PC-3 (cell line): ENCODE measurements at regions not wholly inside any gene's neighbourhood (a gene's known extent, or its start where the extent isn't known, plus 50 kb on each side); places are given as distances from the start of the nearest gene placed in this dataset.

ENCODE experiments used
- ATAC-seq: fragments of 200-7000 bp; cut with Tn5 transposase; 2 replicates; pipeline ENCODE4 v1.9.1; 2020; ENCODE audit warnings: mild to moderate bottlenecking, moderate library complexity
- BruUV-seq: library from RNA; stranded (reverse); fragments of 400-500 nt; replicated peaks from 2 replicates; lab custom pipeline; 2021; lab: Mats Ljungman, UMichigan
- CTCF ChIA-PET: fragments of 300-600 bp; sonication (Branson Sonifier 250); formaldehyde crosslinking; loops from one replicate; lab custom pipeline; 2022; ENCODE audit warnings: antibody characterized with exemption; lab: Charles Lee
- POLR2A ChIA-PET: fragments of 300-600 bp; sonication (Branson Sonifier 250); formaldehyde crosslinking; loops from one replicate; lab custom pipeline; 2022; ENCODE audit warnings: antibody characterized with exemption; ENCODE audit not compliant: unreplicated experiment; lab: Charles Lee
- DNase-seq: peaks from one replicate; pipeline ENCODE4 v3.0.0-alpha.2; 2015
- H2AFZ ChIP-seq: fragments of 300-600 bp; sonication (generic); 2 replicates; pipeline ENCODE4 v1.6.0; 2016; ENCODE audit warnings: antibody characterized with exemption, low read length
- H3F3A ChIP-seq: fragments of 300-600 bp; sonication (generic); one replicate; pipeline ENCODE4 v1.6.0; 2017; ENCODE audit warnings: antibody characterized with exemption, low read length, control low read depth, mild to moderate bottlenecking; ENCODE audit not compliant: unreplicated experiment
- H3K27ac ChIP-seq: fragments of 300-600 bp; sonication (generic); 2 replicates; pipeline ENCODE4 v1.5.1; 2016; ENCODE audit warnings: mild to moderate bottlenecking, low read length
- H3K27me3 ChIP-seq: fragments of 300-600 bp; sonication (generic); 2 replicates; pipeline ENCODE4 v1.6.1; 2016; ENCODE audit warnings: low read length, mixed read lengths
- H3K36me3 ChIP-seq: fragments of 300-600 bp; sonication (generic); 2 replicates; pipeline ENCODE4 v1.6.1; 2016; ENCODE audit warnings: low read depth, mixed run types, low read length, mixed read lengths
- H3K4me1 ChIP-seq: fragments of 300-600 bp; sonication (generic); 2 replicates; pipeline ENCODE4 v1.5.1; 2016; ENCODE audit warnings: low read length; ENCODE audit not compliant: insufficient read depth
- H3K4me2 ChIP-seq: fragments of 300-600 bp; sonication (generic); 2 replicates; pipeline ENCODE4 v1.6.0; 2016; ENCODE audit warnings: low read length
- H3K4me3 ChIP-seq: fragments of 300-600 bp; sonication (generic); 2 replicates; pipeline ENCODE4 v1.5.1; 2016; ENCODE audit warnings: mild to moderate bottlenecking, low read length, mixed read lengths
- H3K79me2 ChIP-seq: fragments of 300-600 bp; sonication (generic); 2 replicates; pipeline ENCODE4 v1.6.1; 2017; ENCODE audit warnings: low read length, mixed read lengths
- H3K9ac ChIP-seq: fragments of 300-600 bp; sonication (generic); 2 replicates; pipeline ENCODE4 v1.6.0; 2016; ENCODE audit warnings: mild to moderate bottlenecking, low read length
- H3K9me2 ChIP-seq: fragments of 300-600 bp; sonication (generic); replicated peaks from 2 replicates; pipeline ENCODE4 v1.6.1; 2016; ENCODE audit warnings: mixed run types, low read length, mixed read lengths
- H3K9me3 ChIP-seq: fragments of 300-600 bp; sonication (generic); 2 replicates; pipeline ENCODE4 v1.6.1; 2016; ENCODE audit warnings: low read length, mixed read lengths
- H4K20me1 ChIP-seq: fragments of 300-600 bp; sonication (generic); 2 replicates; pipeline ENCODE4 v1.6.1; 2016; ENCODE audit warnings: low read length, mixed read lengths
- CTCF ChIP-seq: fragments of 300-600 bp; sonication (generic); conservative IDR thresholded peaks from 2 replicates; pipeline ENCODE4 v1.5.1; 2017; ENCODE audit warnings: antibody characterized with exemption, low read depth, mild to moderate bottlenecking, low read length
- EZH2 ChIP-seq: fragments of 300-600 bp; sonication (generic); IDR thresholded peaks from one replicate; pipeline ENCODE4 v1.6.1; 2017; ENCODE audit warnings: antibody characterized with exemption, mild to moderate bottlenecking, low read length; ENCODE audit not compliant: unreplicated experiment
- EZH2phosphoT487 ChIP-seq: fragments of 300-600 bp; sonication (generic); IDR thresholded peaks from 2 replicates; pipeline ENCODE4 v1.6.1; 2018; ENCODE audit warnings: mild to moderate bottlenecking, antibody characterized with exemption, low read length, borderline replicate concordance
- intact Hi-C: fragments of 100-400 bp; cut with micrococcal nuclease; formaldehyde crosslinking; loops from 2 replicates; pipeline ENCODE4 v1.9.0; 2023

GRCh38 chr5:17910318-17910717, 276.1 kb downstream of the TAF11L14 start:
- DNase-seq (peak; percentile 91), ATAC-seq (peak; percentile 98)
- Histone ChIP-seq H3K36me3 (no peaks in the 10 kb centered on the region), H3K4me2 (peak overlapping the region; percentile 38), H3K79me2 (no peaks in the 10 kb centered on the region), H3K27me3 (no peaks in the 10 kb centered on the region), H3K9ac (no peak overlapping the region), H3F3A (no peaks in the 10 kb centered on the region), H2AFZ (no peak overlapping the region), H3K4me1 (peaks cover 13% of the 10 kb centered on the region), H3K4me3 (no peak overlapping the region), H3K27ac (no peak overlapping the region), H3K9me2 (no peaks in the 10 kb centered on the region), H4K20me1 (no peaks in the 10 kb centered on the region; the same call in 1 of the 2 replicates), H3K9me3 (no peaks in the 10 kb centered on the region)
- intact Hi-C loops: loop anchor here (2.0 kb wide), 1 partner anchor 40 kb away; no protein-coding TSS in a partner anchor
- no peak for TF ChIP-seq CTCF
- TF ChIP-seq EZH2: no peak
- TF ChIP-seq EZH2phosphoT487: no peak
- BruUV-seq: no TSS peak
- ChIA-PET POLR2A (no interaction called here), CTCF (interaction anchor here (1.0 kb wide), 1 partner anchor 694 kb away, joined by 3 read pairs; no protein-coding TSS in a partner anchor)

- no peaks in the 10 kb centered on the region for H3K27me3 ChIP-seq
- H4K20me1 ChIP-seq: no peaks in the 10 kb centered on the region; the same call in 1 of the 2 replicates
- no peaks in the 10 kb centered on the region for H3K79me2 ChIP-seq
- H3K9me2 ChIP-seq: no peaks in the 10 kb centered on the region
- H3K36me3 ChIP-seq: no peaks in the 10 kb centered on the region
- no peaks in the 10 kb centered on the region for H3K9me3 ChIP-seq
- H3K9ac ChIP-seq: no peak overlapping the region
- H2AFZ ChIP-seq: no peak overlapping the region
- CTCF ChIA-PET: no interaction called here
- no peak overlapping the region for H3K4me2 ChIP-seq
- intact Hi-C loops: no loop called here
- TF ChIP-seq EZH2: no peak
- TF ChIP-seq CTCF: no peak
- no peak for TF ChIP-seq EZH2phosphoT487
- H3K27ac ChIP-seq: no peak overlapping the region
- BruUV-seq: no TSS peak
- peaks cover 13% of the 10 kb centered on the region for H3K4me1 ChIP-seq
- H3K4me3 ChIP-seq: no peak overlapping the region
- H3F3A ChIP-seq: no peaks in the 10 kb centered on the region
- DNase-seq: no peak
- ATAC-seq: no peak
- POLR2A ChIA-PET: no interaction called here
Measured at GRCh38 chr5:17912794-17913193, 278.5 kb downstream of the TAF11L14 start.

- H3K27me3 ChIP-seq: no peaks in the 10 kb centered on the region
- no peak overlapping the region for H2AFZ ChIP-seq
- POLR2A ChIA-PET: interaction anchor here (0.7 kb wide), 1 partner anchor 33 kb away, joined by 7 read pairs; no protein-coding TSS in a partner anchor
- H3K9ac ChIP-seq: no peak overlapping the region
- no peaks in the 10 kb centered on the region for H3K9me2 ChIP-seq
- no peak overlapping the region for H3K4me2 ChIP-seq
- no peaks in the 10 kb centered on the region for H3F3A ChIP-seq
- BruUV-seq: no TSS peak
- TF ChIP-seq EZH2phosphoT487 (no peak), EZH2 (no peak), CTCF (no peak)
- H3K4me3 ChIP-seq: no peak overlapping the region
- no peak for ATAC-seq
- H3K27ac ChIP-seq: no peak overlapping the region
- no peaks in the 10 kb centered on the region for H3K79me2 ChIP-seq
- DNase-seq: no peak
- no peaks in the 10 kb centered on the region for H3K9me3 ChIP-seq
- CTCF ChIA-PET: no interaction called here
- no peaks in the 10 kb centered on the region for H3K4me1 ChIP-seq
- intact Hi-C loops: no loop called here
- no peaks in the 10 kb centered on the region for H3K36me3 ChIP-seq
- no peaks in the 10 kb centered on the region for H4K20me1 ChIP-seq
Measured at GRCh38 chr5:17916446-17916845, 282.2 kb downstream of the TAF11L14 start.
